SK-N-SH treated with all-trans-retinoic acid at 6 μM for 48 hours (cell line): ENCODE measurements at regions not wholly inside any gene's neighbourhood (a gene's known extent, or its start where the extent isn't known, plus 50 kb on each side); places are given as distances from the start of the nearest gene placed in this dataset.

Experiments used
- ATAC-seq: fragments of 200-7000 bp; cut with Tn5 transposase; 3 replicates; pipeline ENCODE4 v1.9.1; 2020; ENCODE audit warnings: mild to moderate bottlenecking, moderate library complexity
- ARNTL ChIP-seq: fragments of 450-650 bp; formaldehyde crosslinking; IDR thresholded peaks from 2 replicates; pipeline ENCODE4 v1.5.0; 2020; ENCODE audit warnings: low read depth, mild to moderate bottlenecking, moderate library complexity, borderline replicate concordance
- BACH2 ChIP-seq: fragments of 250-450 bp; sonication (Bioruptor Pico); IDR thresholded peaks from 2 replicates; pipeline ENCODE4 v1.9.0; 2021; ENCODE audit warnings: mild to moderate bottlenecking, borderline replicate concordance
- CSDC2 ChIP-seq: fragments of 250-450 bp; sonication (Bioruptor Pico); IDR thresholded peaks from 2 replicates; pipeline ENCODE4 v1.5.0; 2020; ENCODE audit warnings: mild to moderate bottlenecking, moderate library complexity
- CSRNP3 ChIP-seq: fragments of 250-450 bp; sonication (Bioruptor Pico); IDR thresholded peaks from 2 replicates; pipeline ENCODE4 v1.5.1; 2021; ENCODE audit warnings: mild to moderate bottlenecking, moderate library complexity
- ESRRG ChIP-seq: fragments of 250-450 bp; sonication (Bioruptor Pico); IDR thresholded peaks from 2 replicates; pipeline ENCODE4 v1.6.1; 2021; ENCODE audit warnings: mild to moderate bottlenecking
- GLIS3 ChIP-seq: fragments of 250-450 bp; sonication (Bioruptor Pico); IDR thresholded peaks from 2 replicates; pipeline ENCODE4 v1.5.0; 2020; ENCODE audit warnings: mild to moderate bottlenecking, moderate library complexity
- ISL1 ChIP-seq: fragments of 250-450 bp; sonication (Bioruptor Pico); IDR thresholded peaks from 2 replicates; pipeline ENCODE4 v2.1.2; 2022; ENCODE audit warnings: mild to moderate bottlenecking, moderate library complexity
- OSR1 ChIP-seq: fragments of 250-450 bp; sonication (Bioruptor Pico); IDR thresholded peaks from 2 replicates; pipeline ENCODE4 v1.8.0; 2022; ENCODE audit warnings: moderate library complexity, mild to moderate bottlenecking, inconsistent platforms
- PPARA ChIP-seq: fragments of 250-450 bp; sonication (Bioruptor Pico); IDR thresholded peaks from 2 replicates; pipeline ENCODE4 v1.5.0; 2020; ENCODE audit warnings: mild to moderate bottlenecking, borderline replicate concordance
- RARB ChIP-seq: fragments of 250-450 bp; sonication (Bioruptor Pico); IDR thresholded peaks from 2 replicates; pipeline ENCODE4 v1.8.0; 2021; ENCODE audit warnings: mild to moderate bottlenecking, moderate library complexity
- SNAI2 ChIP-seq: fragments of 250-450 bp; sonication (Bioruptor Pico); IDR thresholded peaks from 2 replicates; pipeline ENCODE4 v1.5.0; 2020; ENCODE audit warnings: mild to moderate bottlenecking, moderate library complexity
- TOX ChIP-seq: fragments of 250-450 bp; sonication (Bioruptor Pico); IDR thresholded peaks from 2 replicates; pipeline ENCODE4 v1.8.0; 2021; ENCODE audit warnings: mild to moderate bottlenecking, moderate library complexity, borderline replicate concordance
- TSHZ2 ChIP-seq: fragments of 250-450 bp; sonication (Bioruptor Pico); IDR thresholded peaks from 2 replicates; pipeline ENCODE4 v1.5.0; 2020; ENCODE audit warnings: mild to moderate bottlenecking, moderate library complexity
- ZC3H10 ChIP-seq: fragments of 250-450 bp; sonication (Bioruptor Pico); IDR thresholded peaks from 2 replicates; pipeline ENCODE4 v1.5.1; 2021; ENCODE audit warnings: mild to moderate bottlenecking, moderate library complexity
- ZFP3 ChIP-seq: fragments of 250-450 bp; sonication (Bioruptor Pico); IDR thresholded peaks from 2 replicates; pipeline ENCODE4 v1.5.0; 2020; ENCODE audit warnings: mild to moderate bottlenecking, moderate library complexity
- ZFP30 ChIP-seq: fragments of 450-650 bp; formaldehyde crosslinking; IDR thresholded peaks from 2 replicates; pipeline ENCODE4 v1.5.0; 2022; ENCODE audit warnings: mild to moderate bottlenecking, moderate library complexity
- ZNF70 ChIP-seq: fragments of 450-650 bp; formaldehyde crosslinking; IDR thresholded peaks from 2 replicates; pipeline ENCODE4 v1.5.0; 2020; ENCODE audit warnings: mild to moderate bottlenecking, moderate library complexity
- TF ChIP-seq, protein P1 (sequence below): fragments of 250-450 bp; sonication (Bioruptor Pico); IDR thresholded peaks from 2 replicates; pipeline ENCODE4 v1.8.0; 2021; ENCODE audit warnings: low read depth, mild to moderate bottlenecking, moderate library complexity, borderline replicate concordance
- TF ChIP-seq, protein P2 (sequence below): fragments of 250-450 bp; sonication (Bioruptor Pico); IDR thresholded peaks from 2 replicates; pipeline ENCODE4 v1.5.1; 2020; ENCODE audit warnings: low read depth, mild to moderate bottlenecking, moderate library complexity
- TF ChIP-seq, protein P3 (sequence below): fragments of 250-450 bp; sonication (Bioruptor Pico); IDR thresholded peaks from 2 replicates; pipeline ENCODE4 v1.8.0; 2020; ENCODE audit warnings: mild to moderate bottlenecking, moderate library complexity, borderline replicate concordance

DNA sequence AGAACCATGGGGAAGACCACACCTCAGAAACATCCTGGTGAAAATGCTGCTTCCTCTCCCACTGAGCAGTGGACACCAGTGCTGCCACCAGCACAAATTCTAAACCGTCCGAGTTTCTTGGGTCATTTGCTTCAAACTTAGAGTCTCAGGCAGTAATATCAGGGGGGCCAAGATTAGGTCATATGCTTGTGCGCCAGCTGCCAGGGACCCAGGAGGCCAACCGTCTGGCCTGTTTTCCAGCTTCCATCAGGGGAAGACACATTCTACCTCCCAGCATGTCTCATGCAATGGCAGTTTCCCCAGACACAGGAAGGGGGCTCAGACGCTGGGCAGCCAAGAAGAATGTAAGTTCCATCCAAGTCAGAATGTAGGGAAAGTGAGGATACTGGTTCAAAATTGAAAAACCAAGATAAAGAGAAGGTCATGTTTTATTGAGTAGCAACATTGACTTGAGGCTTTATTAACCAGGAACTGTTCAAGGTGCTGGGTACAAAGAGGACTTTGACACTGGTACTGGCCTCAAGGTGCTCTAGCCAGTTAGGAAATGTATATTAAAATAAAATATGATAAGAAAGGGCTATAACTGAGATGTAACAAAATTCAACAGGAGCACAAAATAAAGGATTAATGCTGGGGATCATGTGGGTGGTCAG lies 59.7 kb upstream of the EED start:
- TF ChIP-seq, protein P1, sequence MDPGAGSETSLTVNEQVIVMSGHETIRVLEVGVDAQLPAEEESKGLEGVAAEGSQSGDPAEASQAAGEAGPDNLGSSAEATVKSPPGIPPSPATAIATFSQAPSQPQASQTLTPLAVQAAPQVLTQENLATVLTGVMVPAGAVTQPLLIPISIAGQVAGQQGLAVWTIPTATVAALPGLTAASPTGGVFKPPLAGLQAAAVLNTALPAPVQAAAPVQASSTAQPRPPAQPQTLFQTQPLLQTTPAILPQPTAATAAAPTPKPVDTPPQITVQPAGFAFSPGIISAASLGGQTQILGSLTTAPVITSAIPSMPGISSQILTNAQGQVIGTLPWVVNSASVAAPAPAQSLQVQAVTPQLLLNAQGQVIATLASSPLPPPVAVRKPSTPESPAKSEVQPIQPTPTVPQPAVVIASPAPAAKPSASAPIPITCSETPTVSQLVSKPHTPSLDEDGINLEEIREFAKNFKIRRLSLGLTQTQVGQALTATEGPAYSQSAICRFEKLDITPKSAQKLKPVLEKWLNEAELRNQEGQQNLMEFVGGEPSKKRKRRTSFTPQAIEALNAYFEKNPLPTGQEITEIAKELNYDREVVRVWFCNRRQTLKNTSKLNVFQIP (CRISPR knock-in tag), result no peak
- no peak for TF ChIP-seq CSRNP3 (CRISPR knock-in tag)
- TF ChIP-seq ARNTL (CRISPR knock-in tag), result no peak
- no peak for TF ChIP-seq OSR1 (CRISPR knock-in tag)
- TF ChIP-seq, protein P2, sequence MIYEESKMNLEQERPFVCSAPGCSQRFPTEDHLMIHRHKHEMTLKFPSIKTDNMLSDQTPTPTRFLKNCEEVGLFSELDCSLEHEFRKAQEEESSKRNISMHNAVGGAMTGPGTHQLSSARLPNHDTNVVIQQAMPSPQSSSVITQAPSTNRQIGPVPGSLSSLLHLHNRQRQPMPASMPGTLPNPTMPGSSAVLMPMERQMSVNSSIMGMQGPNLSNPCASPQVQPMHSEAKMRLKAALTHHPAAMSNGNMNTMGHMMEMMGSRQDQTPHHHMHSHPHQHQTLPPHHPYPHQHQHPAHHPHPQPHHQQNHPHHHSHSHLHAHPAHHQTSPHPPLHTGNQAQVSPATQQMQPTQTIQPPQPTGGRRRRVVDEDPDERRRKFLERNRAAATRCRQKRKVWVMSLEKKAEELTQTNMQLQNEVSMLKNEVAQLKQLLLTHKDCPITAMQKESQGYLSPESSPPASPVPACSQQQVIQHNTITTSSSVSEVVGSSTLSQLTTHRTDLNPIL (CRISPR knock-in tag), result no peak
- no peak for TF ChIP-seq ZFP3 (CRISPR knock-in tag)
- no peak for TF ChIP-seq ZFP30 (CRISPR knock-in tag)
- no peak for TF ChIP-seq PPARA (CRISPR knock-in tag)
- TF ChIP-seq TSHZ2 (CRISPR knock-in tag), result no peak
- TF ChIP-seq GLIS3 (CRISPR knock-in tag), result no peak
- TF ChIP-seq ZNF70 (CRISPR knock-in tag), result no peak
- no peak for TF ChIP-seq TOX
- TF ChIP-seq, protein P3, sequence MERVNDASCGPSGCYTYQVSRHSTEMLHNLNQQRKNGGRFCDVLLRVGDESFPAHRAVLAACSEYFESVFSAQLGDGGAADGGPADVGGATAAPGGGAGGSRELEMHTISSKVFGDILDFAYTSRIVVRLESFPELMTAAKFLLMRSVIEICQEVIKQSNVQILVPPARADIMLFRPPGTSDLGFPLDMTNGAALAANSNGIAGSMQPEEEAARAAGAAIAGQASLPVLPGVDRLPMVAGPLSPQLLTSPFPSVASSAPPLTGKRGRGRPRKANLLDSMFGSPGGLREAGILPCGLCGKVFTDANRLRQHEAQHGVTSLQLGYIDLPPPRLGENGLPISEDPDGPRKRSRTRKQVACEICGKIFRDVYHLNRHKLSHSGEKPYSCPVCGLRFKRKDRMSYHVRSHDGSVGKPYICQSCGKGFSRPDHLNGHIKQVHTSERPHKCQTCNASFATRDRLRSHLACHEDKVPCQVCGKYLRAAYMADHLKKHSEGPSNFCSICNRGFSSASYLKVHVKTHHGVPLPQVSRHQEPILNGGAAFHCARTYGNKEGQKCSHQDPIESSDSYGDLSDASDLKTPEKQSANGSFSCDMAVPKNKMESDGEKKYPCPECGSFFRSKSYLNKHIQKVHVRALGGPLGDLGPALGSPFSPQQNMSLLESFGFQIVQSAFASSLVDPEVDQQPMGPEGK (CRISPR knock-in tag), result no peak
- no peak for ATAC-seq

GRCh38 chr11:86183694-86184093 lies 60.9 kb upstream of the EED start:
- peak; percentile 49; the same call in 2 of the 3 replicates for ATAC-seq
- TF ChIP-seq ZC3H10 (CRISPR knock-in tag) (no peak), ZFP30 (CRISPR knock-in tag) (no peak), ZNF70 (CRISPR knock-in tag) (no peak), GLIS3 (CRISPR knock-in tag) (no peak), TSHZ2 (CRISPR knock-in tag) (no peak), ARNTL (CRISPR knock-in tag) (no peak), ISL1 (CRISPR knock-in tag) (no peak), OSR1 (CRISPR knock-in tag) (no peak), ESRRG (CRISPR knock-in tag) (no peak), CSDC2 (CRISPR knock-in tag) (no peak), ZFP3 (CRISPR knock-in tag) (no peak), RARB (CRISPR knock-in tag) (no peak), SNAI2 (CRISPR knock-in tag) (no peak), PPARA (CRISPR knock-in tag) (no peak), BACH2 (CRISPR knock-in tag) (no peak)
- TF ChIP-seq, protein P1 (CRISPR knock-in tag), result no peak
- TF ChIP-seq, protein P2 (CRISPR knock-in tag), result no peak
- TF ChIP-seq, all 23 proteins: peak for 0
